ENCODE measurements at regions not wholly inside any gene's neighbourhood (a gene's known extent, or its start where the extent isn't known, plus 50 kb on each side); places are given as distances from the start of the nearest gene placed in this dataset.

GRCh38 chr6:119497988-119498727, 148.6 kb upstream of the MAN1A1 start (continued):
- TF ChIP-seq, protein P1, sequence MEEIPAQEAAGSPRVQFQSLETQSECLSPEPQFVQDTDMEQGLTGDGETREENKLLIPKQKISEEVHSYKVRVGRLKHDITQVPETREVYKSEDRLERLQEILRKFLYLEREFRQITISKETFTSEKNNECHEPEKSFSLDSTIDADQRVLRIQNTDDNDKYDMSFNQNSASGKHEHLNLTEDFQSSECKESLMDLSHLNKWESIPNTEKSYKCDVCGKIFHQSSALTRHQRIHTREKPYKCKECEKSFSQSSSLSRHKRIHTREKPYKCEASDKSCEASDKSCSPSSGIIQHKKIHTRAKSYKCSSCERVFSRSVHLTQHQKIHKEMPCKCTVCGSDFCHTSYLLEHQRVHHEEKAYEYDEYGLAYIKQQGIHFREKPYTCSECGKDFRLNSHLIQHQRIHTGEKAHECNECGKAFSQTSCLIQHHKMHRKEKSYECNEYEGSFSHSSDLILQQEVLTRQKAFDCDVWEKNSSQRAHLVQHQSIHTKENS (CRISPR knock-in tag; IDR thresholded peaks at IDR 0.05) = no peak
- TF ChIP-seq STAT5A (IDR thresholded peaks at IDR 0.05; ENCODE audit: borderline replicate concordance, low read length) = no peak
- TF ChIP-seq, protein P2, sequence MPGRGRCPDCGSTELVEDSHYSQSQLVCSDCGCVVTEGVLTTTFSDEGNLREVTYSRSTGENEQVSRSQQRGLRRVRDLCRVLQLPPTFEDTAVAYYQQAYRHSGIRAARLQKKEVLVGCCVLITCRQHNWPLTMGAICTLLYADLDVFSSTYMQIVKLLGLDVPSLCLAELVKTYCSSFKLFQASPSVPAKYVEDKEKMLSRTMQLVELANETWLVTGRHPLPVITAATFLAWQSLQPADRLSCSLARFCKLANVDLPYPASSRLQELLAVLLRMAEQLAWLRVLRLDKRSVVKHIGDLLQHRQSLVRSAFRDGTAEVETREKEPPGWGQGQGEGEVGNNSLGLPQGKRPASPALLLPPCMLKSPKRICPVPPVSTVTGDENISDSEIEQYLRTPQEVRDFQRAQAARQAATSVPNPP (IDR thresholded peaks at IDR 0.05; ENCODE audit: borderline replicate concordance, insufficient read depth, insufficient read length) = no peak
- TF ChIP-seq, protein P3, sequence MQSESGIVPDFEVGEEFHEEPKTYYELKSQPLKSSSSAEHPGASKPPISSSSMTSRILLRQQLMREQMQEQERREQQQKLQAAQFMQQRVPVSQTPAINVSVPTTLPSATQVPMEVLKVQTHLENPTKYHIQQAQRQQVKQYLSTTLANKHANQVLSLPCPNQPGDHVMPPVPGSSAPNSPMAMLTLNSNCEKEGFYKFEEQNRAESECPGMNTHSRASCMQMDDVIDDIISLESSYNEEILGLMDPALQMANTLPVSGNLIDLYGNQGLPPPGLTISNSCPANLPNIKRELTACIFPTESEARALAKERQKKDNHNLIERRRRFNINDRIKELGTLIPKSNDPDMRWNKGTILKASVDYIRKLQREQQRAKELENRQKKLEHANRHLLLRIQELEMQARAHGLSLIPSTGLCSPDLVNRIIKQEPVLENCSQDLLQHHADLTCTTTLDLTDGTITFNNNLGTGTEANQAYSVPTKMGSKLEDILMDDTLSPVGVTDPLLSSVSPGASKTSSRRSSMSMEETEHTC (IDR thresholded peaks at IDR 0.05) = no peak
- no peak for TF ChIP-seq SAFB (IDR thresholded peaks at IDR 0.05; ENCODE audit: borderline replicate concordance, low read depth, low read length)
- peak; percentile 47; the same call in 1 of the 2 replicates for TF ChIP-seq CBFA2T3 (IDR thresholded peaks at IDR 0.05)
- TF ChIP-seq IFI16 (CRISPR knock-in tag; IDR thresholded peaks at IDR 0.05) = no peak
- TF ChIP-seq ZNF224 (CRISPR knock-in tag; IDR thresholded peaks at IDR 0.05) = no peak
- no peak for TF ChIP-seq ZNF561 (CRISPR knock-in tag; conservative IDR thresholded peaks at IDR 0.05)
- TF ChIP-seq SMARCC2 (IDR thresholded peaks at IDR 0.05; ENCODE audit: low read depth) = no peak; the same call in 1 of the 2 replicates
- no peak for TF ChIP-seq SAFB2 (IDR thresholded peaks at IDR 0.05; ENCODE audit: borderline replicate concordance, low read depth, low read length, severe bottlenecking)
- TF ChIP-seq CREB3 (tag; conservative IDR thresholded peaks at IDR 0.05; ENCODE audit: low read depth) = no peak
- no peak for TF ChIP-seq MCM3 (IDR thresholded peaks at IDR 0.05)
- TF ChIP-seq ZBTB8A (IDR thresholded peaks at IDR 0.05; ENCODE audit: partially characterized antibody) = no peak
- TF ChIP-seq ZNF239 (CRISPR knock-in tag; IDR thresholded peaks at IDR 0.05) = no peak
- no peak; the same call in 1 of the 2 replicates for TF ChIP-seq ZNF644 (tag; IDR thresholded peaks at IDR 0.05; ENCODE audit: low read depth)
- TF ChIP-seq RREB1 (CRISPR knock-in tag; IDR thresholded peaks at IDR 0.05) = no peak
- TF ChIP-seq PHB (CRISPR knock-in tag; IDR thresholded peaks at IDR 0.05) = no peak
